Breast epithelium (tissue), 3 donors: ENCODE measurements at regions not wholly inside any gene's neighbourhood (a gene's known extent, or its start where the extent isn't known, plus 50 kb on each side); places are given as distances from the start of the nearest gene placed in this dataset.

ENCODE experiments used
- POLR2AphosphoS5 ChIP-seq, 3 donors: sonication (generic); formaldehyde crosslinking; IDR thresholded peaks; one replicate each; pipeline ENCODE4 v1.6.1; 2017; ENCODE audit warnings: antibody characterized with exemption in 3 of 3
- TF ChIP-seq, protein P1 (sequence below), 3 donors: fragments of 450-650 bp; IDR thresholded peaks; one replicate each; pipeline ENCODE4 v1.5.1; 2016 to 2017; ENCODE audit warnings: antibody characterized with exemption in 3 of 3, mild to moderate bottlenecking in 3 of 3, moderate library complexity in 3 of 3

DNA sequence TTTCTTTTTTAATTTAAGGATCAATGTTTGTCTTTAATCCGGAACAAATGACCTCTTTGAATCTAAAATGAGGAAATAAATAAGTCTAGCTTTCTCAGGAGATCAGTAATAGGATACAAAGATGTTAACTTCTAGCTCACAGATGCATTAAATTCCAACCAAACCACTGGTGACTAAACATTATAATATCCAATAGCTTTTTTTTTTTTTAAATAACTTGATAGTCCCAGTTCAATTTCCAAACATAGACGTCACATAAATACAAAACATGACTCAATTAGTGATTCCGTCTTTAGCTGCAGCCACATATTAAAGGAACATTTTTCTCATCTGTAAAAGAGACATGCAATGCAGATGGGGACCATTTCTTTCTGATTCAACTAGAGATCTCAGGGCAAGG is 390.5 kb upstream of the PCDH9 start:
- TF ChIP-seq, protein P1, sequence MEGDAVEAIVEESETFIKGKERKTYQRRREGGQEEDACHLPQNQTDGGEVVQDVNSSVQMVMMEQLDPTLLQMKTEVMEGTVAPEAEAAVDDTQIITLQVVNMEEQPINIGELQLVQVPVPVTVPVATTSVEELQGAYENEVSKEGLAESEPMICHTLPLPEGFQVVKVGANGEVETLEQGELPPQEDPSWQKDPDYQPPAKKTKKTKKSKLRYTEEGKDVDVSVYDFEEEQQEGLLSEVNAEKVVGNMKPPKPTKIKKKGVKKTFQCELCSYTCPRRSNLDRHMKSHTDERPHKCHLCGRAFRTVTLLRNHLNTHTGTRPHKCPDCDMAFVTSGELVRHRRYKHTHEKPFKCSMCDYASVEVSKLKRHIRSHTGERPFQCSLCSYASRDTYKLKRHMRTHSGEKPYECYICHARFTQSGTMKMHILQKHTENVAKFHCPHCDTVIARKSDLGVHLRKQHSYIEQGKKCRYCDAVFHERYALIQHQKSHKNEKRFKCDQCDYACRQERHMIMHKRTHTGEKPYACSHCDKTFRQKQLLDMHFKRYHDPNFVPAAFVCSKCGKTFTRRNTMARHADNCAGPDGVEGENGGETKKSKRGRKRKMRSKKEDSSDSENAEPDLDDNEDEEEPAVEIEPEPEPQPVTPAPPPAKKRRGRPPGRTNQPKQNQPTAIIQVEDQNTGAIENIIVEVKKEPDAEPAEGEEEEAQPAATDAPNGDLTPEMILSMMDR (IDR thresholded peaks at IDR 0.05): no peak
- no peak for TF ChIP-seq POLR2AphosphoS5 (IDR thresholded peaks at IDR 0.05)
